ENCODE measurements at regions not wholly inside any gene's neighbourhood (a gene's known extent, or its start where the extent isn't known, plus 50 kb on each side); places are given as distances from the start of the nearest gene placed in this dataset.

DNA sequence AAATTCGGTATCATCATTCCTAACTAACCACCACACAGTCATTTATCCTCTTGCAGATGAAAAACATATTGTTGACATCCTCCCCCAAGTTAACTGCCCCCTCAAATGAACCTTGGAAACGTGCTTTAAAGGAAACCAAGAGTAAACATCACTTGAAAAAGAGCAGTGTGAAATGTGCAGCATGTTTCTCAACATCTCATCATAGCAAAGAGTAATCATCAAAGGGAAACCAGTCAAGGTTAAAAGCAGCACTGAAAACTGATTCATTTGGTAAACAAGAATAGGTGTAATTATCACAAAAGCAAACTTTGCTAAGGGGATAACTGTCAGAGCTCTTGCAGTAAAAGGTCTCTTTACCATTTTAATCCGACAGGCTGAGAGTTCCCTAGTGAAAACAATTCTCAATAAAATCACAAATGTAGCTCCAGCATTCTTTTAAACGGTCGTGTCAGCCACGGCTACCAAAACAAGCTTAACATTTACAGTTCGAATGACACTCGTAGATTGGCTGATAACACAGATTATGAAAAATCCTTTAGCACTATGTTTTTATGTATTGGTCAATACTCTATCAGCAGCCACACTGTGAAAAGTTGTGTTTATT is 461.0 kb downstream of the GBE1 start:
- DNase-seq (ENCODE audit: extremely low spot score, unreplicated experiment): no peak
- H3K4me3 Mint-ChIP-seq: no peak overlapping the region
- no peak overlapping the region for H3K27ac Mint-ChIP-seq
- no peaks in the 10 kb centered on the region for H3K9me3 Mint-ChIP-seq
- H3K36me3 Mint-ChIP-seq: no peaks in the 10 kb centered on the region
- TF ChIP-seq, protein P1, sequence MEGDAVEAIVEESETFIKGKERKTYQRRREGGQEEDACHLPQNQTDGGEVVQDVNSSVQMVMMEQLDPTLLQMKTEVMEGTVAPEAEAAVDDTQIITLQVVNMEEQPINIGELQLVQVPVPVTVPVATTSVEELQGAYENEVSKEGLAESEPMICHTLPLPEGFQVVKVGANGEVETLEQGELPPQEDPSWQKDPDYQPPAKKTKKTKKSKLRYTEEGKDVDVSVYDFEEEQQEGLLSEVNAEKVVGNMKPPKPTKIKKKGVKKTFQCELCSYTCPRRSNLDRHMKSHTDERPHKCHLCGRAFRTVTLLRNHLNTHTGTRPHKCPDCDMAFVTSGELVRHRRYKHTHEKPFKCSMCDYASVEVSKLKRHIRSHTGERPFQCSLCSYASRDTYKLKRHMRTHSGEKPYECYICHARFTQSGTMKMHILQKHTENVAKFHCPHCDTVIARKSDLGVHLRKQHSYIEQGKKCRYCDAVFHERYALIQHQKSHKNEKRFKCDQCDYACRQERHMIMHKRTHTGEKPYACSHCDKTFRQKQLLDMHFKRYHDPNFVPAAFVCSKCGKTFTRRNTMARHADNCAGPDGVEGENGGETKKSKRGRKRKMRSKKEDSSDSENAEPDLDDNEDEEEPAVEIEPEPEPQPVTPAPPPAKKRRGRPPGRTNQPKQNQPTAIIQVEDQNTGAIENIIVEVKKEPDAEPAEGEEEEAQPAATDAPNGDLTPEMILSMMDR (conservative IDR thresholded peaks at IDR 0.05): no peak
- peaks cover 19% of the 10 kb centered on the region for H3K4me1 Mint-ChIP-seq (ENCODE audit: unreplicated experiment)
- H3K27me3 Mint-ChIP-seq: no peaks in the 10 kb centered on the region

DNA sequence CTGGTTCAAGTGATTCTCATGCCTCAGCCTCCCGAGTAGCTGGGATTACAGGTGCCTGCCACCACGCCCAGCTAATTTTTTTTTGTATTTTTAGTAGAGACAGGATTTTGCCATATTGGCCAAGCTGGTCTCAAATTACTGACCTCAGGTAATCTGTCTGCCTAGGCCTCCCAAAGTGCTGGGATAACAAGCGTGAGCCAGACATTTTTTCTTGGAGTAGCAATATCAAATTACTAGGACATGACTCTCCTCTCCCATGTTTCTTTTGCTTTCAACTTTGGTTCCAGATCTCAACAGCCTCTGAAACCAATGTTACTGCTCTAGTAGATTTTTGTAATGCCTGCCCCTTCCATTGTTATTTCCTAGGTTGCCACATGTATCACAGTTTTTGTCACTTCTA is 462.0 kb downstream of the GBE1 start:
- no peak overlapping the region for H3K4me3 Mint-ChIP-seq
- TF ChIP-seq, protein P1 (conservative IDR thresholded peaks at IDR 0.05): no peak
- DNase-seq (ENCODE audit: extremely low spot score, unreplicated experiment): no peak

DNA sequence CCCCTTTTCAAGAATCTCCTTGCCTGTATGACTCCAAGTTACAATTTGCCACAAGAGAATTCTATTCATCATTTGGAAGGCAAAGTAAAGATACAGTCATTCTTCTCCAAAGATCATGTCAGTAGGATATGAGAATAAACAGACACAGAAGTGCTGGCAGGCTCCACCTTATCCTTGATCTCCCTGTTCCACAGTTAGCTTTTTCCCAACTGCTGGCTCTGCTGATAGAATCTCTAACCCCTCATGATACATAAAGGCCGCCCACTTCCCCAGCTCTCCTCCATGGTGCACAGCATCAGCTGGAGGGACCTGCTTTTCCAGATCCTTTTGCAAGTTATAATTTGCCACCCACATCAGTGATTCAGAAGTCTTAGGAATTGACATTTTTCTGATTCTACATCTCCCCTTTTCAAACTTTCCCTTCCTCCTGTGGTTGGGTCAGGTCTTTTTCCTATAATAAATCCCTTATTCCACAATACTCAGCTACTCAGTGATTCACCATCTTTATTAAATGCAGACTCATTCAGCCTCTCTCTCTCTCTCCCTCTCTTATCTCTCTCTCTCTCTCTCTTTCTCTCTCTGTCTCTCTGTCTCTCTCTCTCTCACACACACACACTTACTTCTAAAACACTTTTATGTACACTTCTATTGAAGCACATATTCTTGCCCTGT is 465.4 kb downstream of the GBE1 start:
- DNase-seq (ENCODE audit: extremely low spot score, unreplicated experiment): no peak
- Mint-ChIP-seq H3K4me3 (no peak overlapping the region), H3K36me3 (no peaks in the 10 kb centered on the region), H3K9me3 (no peaks in the 10 kb centered on the region), H3K27ac (peak overlapping the region; percentile 1), H3K4me1 (ENCODE audit: unreplicated experiment) (peaks cover 19% of the 10 kb centered on the region), H3K27me3 (no peaks in the 10 kb centered on the region)
- TF ChIP-seq, protein P1 (conservative IDR thresholded peaks at IDR 0.05): no peak

More for the DNA sequence above, 462.0 kb downstream of the GBE1 start:
- no peaks in the 10 kb centered on the region for H3K27me3 Mint-ChIP-seq
- no peaks in the 10 kb centered on the region for H3K9me3 Mint-ChIP-seq
- no peak overlapping the region for H3K27ac Mint-ChIP-seq
- H3K36me3 Mint-ChIP-seq: no peaks in the 10 kb centered on the region
- peaks cover 19% of the 10 kb centered on the region for H3K4me1 Mint-ChIP-seq (ENCODE audit: unreplicated experiment)

DNA sequence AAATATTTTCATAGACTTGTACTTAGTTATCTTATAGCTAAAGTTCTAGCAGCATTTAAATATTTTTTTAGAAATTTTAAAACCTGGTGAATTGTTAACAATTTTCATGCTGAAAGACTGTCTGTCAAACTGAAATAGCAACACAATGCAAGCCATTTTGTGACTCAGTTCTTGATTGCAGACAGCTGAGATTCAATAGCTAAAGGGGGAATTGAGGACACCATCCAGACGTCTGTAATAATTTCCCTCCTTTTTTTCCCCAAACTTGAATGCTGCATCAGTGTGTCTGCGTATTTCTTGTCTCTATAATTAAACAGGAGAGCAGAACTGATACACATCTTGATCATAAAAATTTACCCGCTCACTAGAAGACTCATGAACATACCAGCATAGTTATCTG is 468.3 kb downstream of the GBE1 start:
- no peaks in the 10 kb centered on the region for H3K36me3 Mint-ChIP-seq
- H3K27ac Mint-ChIP-seq: no peak overlapping the region
- peaks cover 7% of the 10 kb centered on the region for H3K4me1 Mint-ChIP-seq (ENCODE audit: unreplicated experiment)
- H3K9me3 Mint-ChIP-seq: peaks cover 7% of the 10 kb centered on the region
- H3K27me3 Mint-ChIP-seq: no peaks in the 10 kb centered on the region
- no peak for DNase-seq (ENCODE audit: extremely low spot score, unreplicated experiment)
- TF ChIP-seq, protein P1 (conservative IDR thresholded peaks at IDR 0.05): no peak
- H3K4me3 Mint-ChIP-seq: no peak overlapping the region

DNA sequence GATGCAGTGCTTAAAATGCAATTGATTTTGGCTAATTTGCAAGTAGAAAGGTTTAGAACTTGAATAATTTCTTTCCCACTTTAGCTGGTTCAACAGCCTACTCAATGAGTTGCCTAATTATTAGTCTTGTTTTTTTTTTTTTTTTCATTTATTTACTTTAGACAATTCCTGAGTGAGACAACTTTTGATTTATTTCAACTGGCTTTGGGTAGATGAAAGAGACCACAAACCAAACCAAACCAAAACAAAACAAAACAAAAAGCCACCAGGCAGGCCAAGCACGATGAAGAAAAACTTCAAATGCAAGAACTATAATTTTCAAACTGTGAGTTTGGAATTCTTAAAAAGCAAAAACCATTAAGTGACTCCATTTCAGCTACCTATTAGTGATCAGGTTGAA is 469.9 kb downstream of the GBE1 start:
- no peaks in the 10 kb centered on the region for H3K36me3 Mint-ChIP-seq
- no peak for DNase-seq (ENCODE audit: extremely low spot score, unreplicated experiment)
- TF ChIP-seq, protein P1 (conservative IDR thresholded peaks at IDR 0.05): no peak
- H3K9me3 Mint-ChIP-seq: peaks cover 7% of the 10 kb centered on the region
- no peaks in the 10 kb centered on the region for H3K27me3 Mint-ChIP-seq
- H3K4me1 Mint-ChIP-seq (ENCODE audit: unreplicated experiment): peaks cover 6% of the 10 kb centered on the region
- no peak overlapping the region for H3K27ac Mint-ChIP-seq
- H3K4me3 Mint-ChIP-seq: no peak overlapping the region
